AG04449 (cell line): ENCODE measurements at regions not wholly inside any gene's neighbourhood (a gene's known extent, or its start where the extent isn't known, plus 50 kb on each side); places are given as distances from the start of the nearest gene placed in this dataset.

Experiments
- CTCF ChIA-PET: fragments of 350-600 bp; formaldehyde crosslinking; extraction: SDS; loops from one replicate; lab custom pipeline; 2021; ENCODE audit warnings: antibody characterized with exemption; lab: Yijun Ruan, JAX
- POLR2A ChIA-PET: fragments of 400-600, 350-600 bp; formaldehyde crosslinking; extraction: SDS; loops from one replicate; lab custom pipeline; 2020; ENCODE audit warnings: antibody characterized with exemption, inconsistent platforms; lab: Yijun Ruan, JAX
- DNase-seq: peaks from one replicate; pipeline ENCODE4 v3.0.0-alpha.2; 2010; ENCODE audit warnings: low read depth, low spot score
- H3K4me3 ChIP-seq: 2 replicates; pipeline ENCODE4 v1.5.1; 2011; ENCODE audit warnings: low read depth, mild to moderate bottlenecking, control low read depth, low read length
- TF ChIP-seq, protein P1 (sequence below): IDR thresholded peaks from one replicate; pipeline ENCODE4 v1.5.1; 2011; ENCODE audit warnings: mild to moderate bottlenecking, moderate library complexity, low read length, control low read depth, inconsistent platforms; ENCODE audit not compliant: insufficient read depth; ENCODE audit errors: missing control alignments

DNA sequence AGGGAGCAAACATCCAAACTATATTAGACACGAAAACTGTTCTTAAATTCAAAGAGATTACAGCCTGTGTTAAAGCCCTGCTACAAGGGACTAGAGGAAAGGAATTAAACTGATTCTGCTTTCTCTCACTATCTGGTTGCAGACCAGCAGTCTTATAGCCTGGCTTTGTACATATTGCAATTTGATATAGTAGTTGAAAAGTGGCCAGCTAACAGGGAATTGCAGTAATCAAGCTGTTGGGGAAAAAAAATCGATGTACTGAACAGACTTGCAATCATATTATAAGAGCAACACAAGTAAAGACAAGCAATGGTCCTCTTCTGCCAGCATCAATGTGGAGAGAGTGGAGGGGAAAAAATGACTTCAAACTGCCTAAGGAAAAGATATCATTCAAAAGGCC lies 364.4 kb upstream of the EPHA5 start:
- ChIA-PET CTCF (no interaction called here), POLR2A (no interaction called here)
- no peak for DNase-seq
- TF ChIP-seq, protein P1, sequence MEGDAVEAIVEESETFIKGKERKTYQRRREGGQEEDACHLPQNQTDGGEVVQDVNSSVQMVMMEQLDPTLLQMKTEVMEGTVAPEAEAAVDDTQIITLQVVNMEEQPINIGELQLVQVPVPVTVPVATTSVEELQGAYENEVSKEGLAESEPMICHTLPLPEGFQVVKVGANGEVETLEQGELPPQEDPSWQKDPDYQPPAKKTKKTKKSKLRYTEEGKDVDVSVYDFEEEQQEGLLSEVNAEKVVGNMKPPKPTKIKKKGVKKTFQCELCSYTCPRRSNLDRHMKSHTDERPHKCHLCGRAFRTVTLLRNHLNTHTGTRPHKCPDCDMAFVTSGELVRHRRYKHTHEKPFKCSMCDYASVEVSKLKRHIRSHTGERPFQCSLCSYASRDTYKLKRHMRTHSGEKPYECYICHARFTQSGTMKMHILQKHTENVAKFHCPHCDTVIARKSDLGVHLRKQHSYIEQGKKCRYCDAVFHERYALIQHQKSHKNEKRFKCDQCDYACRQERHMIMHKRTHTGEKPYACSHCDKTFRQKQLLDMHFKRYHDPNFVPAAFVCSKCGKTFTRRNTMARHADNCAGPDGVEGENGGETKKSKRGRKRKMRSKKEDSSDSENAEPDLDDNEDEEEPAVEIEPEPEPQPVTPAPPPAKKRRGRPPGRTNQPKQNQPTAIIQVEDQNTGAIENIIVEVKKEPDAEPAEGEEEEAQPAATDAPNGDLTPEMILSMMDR = no peak
- H3K4me3 ChIP-seq = no peak overlapping the region

DNA sequence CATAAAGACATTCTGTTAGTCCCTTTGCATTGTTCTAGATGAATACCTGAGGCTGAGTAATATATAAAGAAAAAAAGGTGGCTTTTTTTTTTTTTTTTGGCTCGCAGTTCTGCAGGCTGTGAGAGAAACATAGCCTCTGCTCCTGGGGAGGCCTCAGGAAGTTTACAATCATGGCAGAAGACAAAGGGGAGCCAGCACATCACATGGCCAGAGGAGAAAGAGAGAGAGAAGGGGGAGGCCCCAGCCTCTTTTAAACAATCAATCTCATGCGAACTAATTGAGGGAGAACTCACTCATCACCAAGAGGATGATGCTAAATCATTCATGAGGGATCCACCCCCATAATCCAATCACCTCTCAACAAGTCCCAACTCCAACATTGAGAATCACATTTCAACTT lies 364.0 kb upstream of the EPHA5 start:
- H3K4me3 ChIP-seq = no peak overlapping the region
- DNase-seq = no peak
- ChIA-PET POLR2A (no interaction called here), CTCF (no interaction called here)
- TF ChIP-seq, protein P1 = no peak

DNA sequence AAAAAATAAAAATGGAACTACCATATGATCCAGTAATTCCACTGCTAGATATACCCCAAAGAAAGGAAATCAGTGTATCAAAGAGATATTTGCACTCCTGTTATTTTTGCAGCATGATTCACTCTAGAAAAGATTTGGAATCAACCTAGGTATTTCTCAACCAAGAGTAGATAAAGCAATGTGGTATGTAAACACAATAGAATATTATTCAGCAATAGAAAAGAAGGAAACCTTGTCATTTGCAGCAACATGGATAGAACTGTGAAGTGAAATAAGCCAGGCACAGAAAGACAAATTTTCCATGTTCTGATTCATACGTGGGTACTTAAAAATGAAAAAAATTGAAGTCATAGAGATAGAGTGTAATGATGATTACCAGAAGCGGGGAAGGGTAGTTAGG lies 362.3 kb upstream of the EPHA5 start:
- H3K4me3 ChIP-seq = no peak overlapping the region
- DNase-seq = no peak
- ChIA-PET POLR2A (no interaction called here), CTCF (no interaction called here)
- TF ChIP-seq, protein P1 = no peak

DNA sequence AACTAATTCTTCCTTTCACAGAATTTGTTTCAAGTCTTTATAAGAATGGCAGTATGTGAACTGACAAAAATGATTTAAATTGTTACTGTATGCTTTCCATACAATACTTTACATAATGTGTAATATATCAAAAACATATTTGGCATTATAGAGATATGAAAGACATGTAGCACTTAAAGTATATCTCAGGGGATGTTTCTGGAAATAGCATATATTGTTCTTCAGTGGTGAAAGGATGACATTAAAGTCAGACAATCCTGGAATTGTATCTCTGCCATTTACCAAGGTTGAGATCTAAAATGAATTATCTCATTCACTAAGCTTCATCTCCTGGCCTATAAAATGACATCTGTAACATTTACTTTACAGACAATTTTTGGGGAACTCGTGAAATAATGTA lies 358.4 kb upstream of the EPHA5 start:
- ChIA-PET CTCF (no interaction called here), POLR2A (no interaction called here)
- TF ChIP-seq, protein P1 = no peak
- DNase-seq = no peak
- H3K4me3 ChIP-seq = no peak overlapping the region

DNA sequence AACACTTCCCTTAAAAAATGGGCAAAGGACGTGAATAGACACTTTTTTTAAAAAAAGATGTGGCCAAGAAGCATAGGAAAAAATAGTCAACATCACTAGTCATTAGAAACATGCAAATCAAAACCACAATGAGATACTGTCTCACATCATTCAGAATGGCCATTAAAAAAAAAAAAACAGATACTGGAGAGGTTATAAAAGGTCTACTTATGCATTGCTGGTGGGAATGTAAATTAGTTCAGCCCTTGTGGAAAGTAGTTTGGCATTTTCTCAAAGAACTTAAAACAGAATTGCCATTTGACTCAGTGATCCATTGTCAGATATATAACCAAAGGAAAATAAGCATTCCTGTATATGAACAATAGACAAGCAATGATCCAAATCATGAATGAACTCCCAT lies 352.8 kb upstream of the EPHA5 start:
- CTCF ChIA-PET = no interaction called here
- H3K4me3 ChIP-seq = no peak overlapping the region
- TF ChIP-seq, protein P1 = no peak
- POLR2A ChIA-PET = no interaction called here
- DNase-seq = no peak

DNA sequence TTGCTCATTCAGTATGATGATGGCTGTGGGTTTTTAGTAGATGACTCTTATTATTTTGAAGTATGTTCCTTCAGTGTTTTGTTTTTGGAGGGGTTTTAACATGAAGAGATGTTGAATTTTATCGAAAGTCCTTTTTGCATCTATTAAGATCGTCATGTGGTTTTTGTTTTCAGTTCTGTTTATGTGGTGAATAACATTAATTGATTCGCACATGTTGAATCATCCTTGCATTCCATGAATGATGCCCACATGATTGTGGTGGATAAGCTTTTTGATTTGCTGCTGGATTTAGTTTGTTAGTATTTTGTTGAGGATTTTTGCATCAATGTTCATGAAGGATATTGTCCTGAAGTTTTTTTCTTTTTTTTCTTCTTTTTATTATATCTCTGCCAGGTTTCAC lies 347.4 kb upstream of the EPHA5 start:
- TF ChIP-seq, protein P1 = no peak
- H3K4me3 ChIP-seq = no peak overlapping the region
- CTCF ChIA-PET = no interaction called here
- DNase-seq = no peak
- POLR2A ChIA-PET = no interaction called here

DNA sequence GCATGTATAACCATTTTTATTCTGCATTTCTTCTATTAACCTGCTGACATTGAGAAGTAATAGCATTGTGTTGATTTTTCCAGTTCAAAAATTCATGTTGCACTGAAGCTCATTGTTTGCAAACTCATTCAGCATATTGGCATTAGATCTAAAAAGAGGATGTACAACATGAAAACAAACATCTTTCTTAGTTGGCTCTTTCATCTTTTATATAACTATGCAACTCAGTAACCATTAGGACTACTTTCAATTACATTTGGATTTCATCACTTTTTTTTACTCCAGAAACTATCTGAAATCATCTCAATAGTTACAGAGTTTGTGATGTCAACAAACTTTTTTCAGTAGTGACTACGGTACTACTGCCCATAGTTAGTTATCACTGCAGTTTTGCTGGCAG lies 346.0 kb upstream of the EPHA5 start:
- POLR2A ChIA-PET = no interaction called here

More for the DNA sequence above, 346.0 kb upstream of the EPHA5 start:
- DNase-seq = no peak
- TF ChIP-seq, protein P1 = no peak
- CTCF ChIA-PET = no interaction called here
- H3K4me3 ChIP-seq = no peak overlapping the region
